GM23338 (cell line): ENCODE measurements at regions not wholly inside any gene's neighbourhood (a gene's known extent, or its start where the extent isn't known, plus 50 kb on each side); places are given as distances from the start of the nearest gene placed in this dataset.

Source experiments
- ATAC-seq: fragments of 200-7000 bp; cut with Tn5 transposase; 3 replicates; pipeline ENCODE4 v1.9.1; 2020
- DNase-seq: peaks from one replicate; pipeline ENCODE4 v3.0.0-alpha.2; 2015; ENCODE audit warnings: low spot score
- H2AFZ ChIP-seq: fragments of 200-600 bp; sonication (generic); 2 replicates; pipeline ENCODE4 v1.8.0; 2016; ENCODE audit warnings: antibody characterized with exemption, mild to moderate bottlenecking, moderate library complexity
- H3F3A ChIP-seq: fragments of 200-600 bp; sonication (generic); replicated peaks from 2 replicates; pipeline ENCODE4 v1.8.0; 2017; ENCODE audit warnings: antibody characterized with exemption, mixed run types, low read depth
- H3K27ac ChIP-seq: fragments of 200-600 bp; sonication (generic); 2 replicates; pipeline ENCODE4 v1.6.1; 2016; ENCODE audit warnings: low read depth
- H3K27me3 ChIP-seq: fragments of 200-600 bp; sonication (generic); 2 replicates; pipeline ENCODE4 v1.8.0; 2016; ENCODE audit warnings: mild to moderate bottlenecking, mixed run types, moderate library complexity; ENCODE audit not compliant: insufficient read depth
- H3K36me3 ChIP-seq: fragments of 200-600 bp; sonication (generic); 2 replicates; pipeline ENCODE4 v1.8.0; 2016; ENCODE audit warnings: mild to moderate bottlenecking; ENCODE audit not compliant: insufficient read depth
- H3K4me1 ChIP-seq: fragments of 200-600 bp; sonication (generic); 2 replicates; pipeline ENCODE4 v1.8.0; 2016; ENCODE audit warnings: mild to moderate bottlenecking, moderate library complexity; ENCODE audit not compliant: insufficient read depth
- H3K4me2 ChIP-seq: fragments of 200-600 bp; sonication (generic); 2 replicates; pipeline ENCODE4 v1.7.1; 2017; ENCODE audit warnings: mixed run types
- H3K4me3 ChIP-seq: fragments of 200-600 bp; sonication (generic); 2 replicates; pipeline ENCODE4 v1.6.1; 2016; ENCODE audit warnings: mixed run types
- H3K79me2 ChIP-seq: fragments of 200-600 bp; sonication (generic); replicated peaks from 2 replicates; pipeline ENCODE4 v1.8.0; 2017; ENCODE audit warnings: mild to moderate bottlenecking; ENCODE audit not compliant: insufficient read depth
- H3K9me2 ChIP-seq: fragments of 200-600 bp; sonication (generic); 2 replicates; pipeline ENCODE4 v1.8.0; 2017; ENCODE audit not compliant: insufficient read depth
- H4K20me1 ChIP-seq: fragments of 200-600 bp; sonication (generic); replicated peaks from 2 replicates; pipeline ENCODE4 v1.8.0; 2017; ENCODE audit warnings: mild to moderate bottlenecking; ENCODE audit not compliant: insufficient read depth
- H3K27ac Mint-ChIP-seq: 2 replicates; pipeline ENCODE4 v1.8.0; 2020; ENCODE audit warnings: inconsistent platforms, mild to moderate bottlenecking, moderate library complexity, mixed read lengths
- H3K27me3 Mint-ChIP-seq: 3 replicates; pipeline ENCODE4 v1.8.0; 2022; ENCODE audit warnings: low read depth, mild to moderate bottlenecking, moderate library complexity, mixed read lengths, inconsistent platforms; ENCODE audit not compliant: insufficient read depth, poor library complexity
- H3K36me3 Mint-ChIP-seq: 3 replicates; pipeline ENCODE4 v1.8.0; 2021; ENCODE audit warnings: low read depth, mild to moderate bottlenecking, inconsistent platforms, moderate library complexity, mixed read lengths
- H3K4me1 Mint-ChIP-seq: 3 replicates; pipeline ENCODE4 v1.8.0; 2020; ENCODE audit warnings: mild to moderate bottlenecking, inconsistent platforms, mixed read lengths
- H3K4me3 Mint-ChIP-seq: 3 replicates; pipeline ENCODE4 v1.8.0; 2021; ENCODE audit warnings: moderate library complexity, mild to moderate bottlenecking, inconsistent platforms, mixed read lengths
- H3K9me3 Mint-ChIP-seq: 3 replicates; pipeline ENCODE4 v1.8.0; 2020; ENCODE audit warnings: moderate library complexity, mild to moderate bottlenecking, inconsistent platforms, mixed read lengths
- CREB1 ChIP-seq: fragments of 250-450 bp; sonication (Bioruptor Pico); IDR thresholded peaks from 2 replicates; pipeline ENCODE4 v1.5.0; 2020; ENCODE audit warnings: low read depth, mild to moderate bottlenecking, moderate library complexity
- EZH2 ChIP-seq: fragments of 200-600 bp; sonication (generic); IDR thresholded peaks from one replicate; pipeline ENCODE4 v1.8.0; 2017; ENCODE audit warnings: antibody characterized with exemption, mild to moderate bottlenecking, low read depth; ENCODE audit not compliant: unreplicated experiment
- EZH2phosphoT487 ChIP-seq: fragments of 200-600 bp; sonication (generic); IDR thresholded peaks from one replicate; pipeline ENCODE4 v1.8.1; 2018; ENCODE audit warnings: antibody characterized with exemption; ENCODE audit not compliant: unreplicated experiment
- JUNB ChIP-seq: IDR thresholded peaks from one replicate; pipeline ENCODE4 v1.6.1; 2016; ENCODE audit warnings: antibody characterized with exemption; ENCODE audit not compliant: unreplicated experiment
- NANOG ChIP-seq: IDR thresholded peaks from 2 replicates; pipeline ENCODE4 v1.6.1; 2016; ENCODE audit warnings: antibody characterized with exemption, borderline replicate concordance
- STAT1 ChIP-seq: IDR thresholded peaks from one replicate; pipeline ENCODE4 v1.6.1; 2016; ENCODE audit warnings: antibody characterized with exemption; ENCODE audit not compliant: unreplicated experiment
- ZNF331 ChIP-seq: fragments of 250-450 bp; sonication (Bioruptor Pico); IDR thresholded peaks from 2 replicates; pipeline ENCODE4 v1.5.0; 2020; ENCODE audit warnings: low read depth, mild to moderate bottlenecking, moderate library complexity
- TF ChIP-seq, protein P1 (sequence below): IDR thresholded peaks from 2 replicates; pipeline ENCODE4 v1.6.1; 2016; ENCODE audit warnings: antibody characterized with exemption
- TF ChIP-seq, protein P2 (sequence below): IDR thresholded peaks from one replicate; pipeline ENCODE4 v1.6.1; 2018; ENCODE audit warnings: antibody characterized with exemption; ENCODE audit not compliant: unreplicated experiment

DNA sequence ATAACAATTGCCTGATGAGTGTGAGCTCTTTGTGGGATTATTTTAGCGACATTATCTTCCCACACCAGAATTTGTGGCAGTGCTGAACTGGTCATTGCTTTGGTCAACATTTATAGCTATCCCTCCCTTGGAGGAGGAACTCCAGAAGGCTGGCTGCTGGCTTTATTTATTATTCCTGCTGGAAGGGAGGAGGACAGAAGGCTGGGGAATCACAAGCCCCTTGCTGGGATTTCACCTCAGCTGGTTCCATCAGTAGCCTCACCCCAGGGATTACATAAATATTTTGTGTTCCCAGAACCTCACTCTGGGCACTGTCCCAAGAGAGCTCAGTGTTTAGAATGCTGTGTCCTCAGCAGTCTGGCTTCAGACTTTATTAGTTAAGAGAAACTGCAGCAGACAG, 102.8 kb upstream of the C1orf21 start (continued):
- no peak for TF ChIP-seq EZH2

DNA sequence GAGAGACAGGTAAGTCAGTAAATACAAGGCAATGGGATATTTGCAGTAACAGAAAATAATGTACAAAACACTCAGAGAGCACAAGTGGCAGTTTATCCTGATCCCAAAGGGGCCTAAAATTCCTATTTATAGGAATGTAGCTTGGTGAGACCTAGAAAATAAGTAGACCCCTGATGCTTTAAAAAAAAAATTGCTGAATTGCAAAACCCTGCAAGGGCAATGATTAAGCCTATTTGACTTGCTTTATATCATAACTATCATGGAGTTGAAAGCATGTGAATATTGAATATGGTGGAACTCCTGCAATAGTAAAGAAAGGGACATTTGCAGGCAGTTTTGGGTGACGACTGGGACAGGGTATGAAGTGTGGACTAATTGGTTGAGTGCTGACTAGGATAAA, 101.9 kb upstream of the C1orf21 start:
- Histone ChIP-seq H2AFZ (no peak overlapping the region), H3K4me3 (no peak overlapping the region), H3F3A (no peaks in the 10 kb centered on the region), H3K36me3 (no peaks in the 10 kb centered on the region), H3K4me1 (no peaks in the 10 kb centered on the region), H3K79me2 (no peaks in the 10 kb centered on the region), H3K9me2 (no peaks in the 10 kb centered on the region; the same call in 1 of the 2 replicates), H4K20me1 (no peaks in the 10 kb centered on the region), H3K27me3 (no peaks in the 10 kb centered on the region), H3K27ac (no peak overlapping the region), H3K4me2 (no peak overlapping the region)
- Mint-ChIP-seq H3K36me3 (peaks cover 15% of the 10 kb centered on the region), H3K27ac (no peak overlapping the region), H3K27me3 (peaks cover 3% of the 10 kb centered on the region), H3K9me3 (peaks cover 29% of the 10 kb centered on the region), H3K4me1 (no peaks in the 10 kb centered on the region; the same call in 2 of the 3 replicates), H3K4me3 (no peak overlapping the region)
- no peak for DNase-seq
- TF ChIP-seq STAT1 (no peak), ZNF331 (CRISPR knock-in tag) (no peak), JUNB (no peak), EZH2phosphoT487 (no peak), NANOG (no peak), CREB1 (no peak), EZH2 (no peak)
- TF ChIP-seq, protein P1, sequence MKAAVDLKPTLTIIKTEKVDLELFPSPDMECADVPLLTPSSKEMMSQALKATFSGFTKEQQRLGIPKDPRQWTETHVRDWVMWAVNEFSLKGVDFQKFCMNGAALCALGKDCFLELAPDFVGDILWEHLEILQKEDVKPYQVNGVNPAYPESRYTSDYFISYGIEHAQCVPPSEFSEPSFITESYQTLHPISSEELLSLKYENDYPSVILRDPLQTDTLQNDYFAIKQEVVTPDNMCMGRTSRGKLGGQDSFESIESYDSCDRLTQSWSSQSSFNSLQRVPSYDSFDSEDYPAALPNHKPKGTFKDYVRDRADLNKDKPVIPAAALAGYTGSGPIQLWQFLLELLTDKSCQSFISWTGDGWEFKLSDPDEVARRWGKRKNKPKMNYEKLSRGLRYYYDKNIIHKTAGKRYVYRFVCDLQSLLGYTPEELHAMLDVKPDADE: no peak
- TF ChIP-seq, protein P2, sequence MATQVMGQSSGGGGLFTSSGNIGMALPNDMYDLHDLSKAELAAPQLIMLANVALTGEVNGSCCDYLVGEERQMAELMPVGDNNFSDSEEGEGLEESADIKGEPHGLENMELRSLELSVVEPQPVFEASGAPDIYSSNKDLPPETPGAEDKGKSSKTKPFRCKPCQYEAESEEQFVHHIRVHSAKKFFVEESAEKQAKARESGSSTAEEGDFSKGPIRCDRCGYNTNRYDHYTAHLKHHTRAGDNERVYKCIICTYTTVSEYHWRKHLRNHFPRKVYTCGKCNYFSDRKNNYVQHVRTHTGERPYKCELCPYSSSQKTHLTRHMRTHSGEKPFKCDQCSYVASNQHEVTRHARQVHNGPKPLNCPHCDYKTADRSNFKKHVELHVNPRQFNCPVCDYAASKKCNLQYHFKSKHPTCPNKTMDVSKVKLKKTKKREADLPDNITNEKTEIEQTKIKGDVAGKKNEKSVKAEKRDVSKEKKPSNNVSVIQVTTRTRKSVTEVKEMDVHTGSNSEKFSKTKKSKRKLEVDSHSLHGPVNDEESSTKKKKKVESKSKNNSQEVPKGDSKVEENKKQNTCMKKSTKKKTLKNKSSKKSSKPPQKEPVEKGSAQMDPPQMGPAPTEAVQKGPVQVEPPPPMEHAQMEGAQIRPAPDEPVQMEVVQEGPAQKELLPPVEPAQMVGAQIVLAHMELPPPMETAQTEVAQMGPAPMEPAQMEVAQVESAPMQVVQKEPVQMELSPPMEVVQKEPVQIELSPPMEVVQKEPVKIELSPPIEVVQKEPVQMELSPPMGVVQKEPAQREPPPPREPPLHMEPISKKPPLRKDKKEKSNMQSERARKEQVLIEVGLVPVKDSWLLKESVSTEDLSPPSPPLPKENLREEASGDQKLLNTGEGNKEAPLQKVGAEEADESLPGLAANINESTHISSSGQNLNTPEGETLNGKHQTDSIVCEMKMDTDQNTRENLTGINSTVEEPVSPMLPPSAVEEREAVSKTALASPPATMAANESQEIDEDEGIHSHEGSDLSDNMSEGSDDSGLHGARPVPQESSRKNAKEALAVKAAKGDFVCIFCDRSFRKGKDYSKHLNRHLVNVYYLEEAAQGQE: no peak
- ATAC-seq: no peak

DNA sequence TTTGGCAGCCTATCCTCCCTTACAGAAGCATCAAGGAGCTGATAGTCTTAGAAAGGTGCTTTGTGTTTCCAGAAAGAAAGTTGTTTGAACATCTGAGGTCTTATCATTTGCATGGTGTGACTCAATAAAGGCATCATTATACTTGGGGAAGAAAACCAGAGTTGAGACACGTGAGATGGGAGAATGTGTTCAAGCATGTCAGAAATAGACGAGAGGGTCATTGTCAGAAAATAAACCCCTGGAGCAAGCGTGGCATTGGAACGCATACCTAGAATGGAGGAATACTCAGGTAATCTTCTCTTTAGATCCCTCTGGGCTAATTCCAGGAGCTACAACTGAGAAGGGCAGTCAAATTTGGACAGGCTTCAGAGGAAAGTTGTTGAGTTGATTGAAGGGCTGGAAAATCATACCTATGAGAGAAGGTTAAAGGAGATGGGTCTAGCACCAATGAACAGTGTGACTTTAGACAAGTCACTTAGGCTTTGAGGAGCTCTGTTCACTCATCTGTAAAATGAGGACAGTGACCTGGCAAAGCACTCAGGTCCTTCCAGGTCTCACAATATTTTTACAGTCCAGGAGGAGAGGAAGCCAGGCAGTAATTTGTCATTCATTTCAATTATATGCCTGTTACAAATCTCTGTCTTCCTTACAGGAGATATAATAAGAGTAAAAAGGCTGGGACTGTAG, 101.3 kb upstream of the C1orf21 start:
- Mint-ChIP-seq H3K4me3 (no peak overlapping the region), H3K4me1 (no peaks in the 10 kb centered on the region; the same call in 2 of the 3 replicates), H3K9me3 (peaks cover 36% of the 10 kb centered on the region), H3K36me3 (peaks cover 22% of the 10 kb centered on the region), H3K27ac (no peak overlapping the region), H3K27me3 (peaks cover 3% of the 10 kb centered on the region)
- no peak overlapping the region for H2AFZ ChIP-seq
- TF ChIP-seq EZH2phosphoT487: no peak
- H3K36me3 ChIP-seq: no peaks in the 10 kb centered on the region
- no peaks in the 10 kb centered on the region; the same call in 1 of the 2 replicates for H3K9me2 ChIP-seq
- H3K4me2 ChIP-seq: no peak overlapping the region
- no peaks in the 10 kb centered on the region for H4K20me1 ChIP-seq
- no peaks in the 10 kb centered on the region for H3F3A ChIP-seq
- no peak for ATAC-seq
- H3K79me2 ChIP-seq: no peaks in the 10 kb centered on the region
- H3K27me3 ChIP-seq: no peaks in the 10 kb centered on the region
- no peak overlapping the region for H3K4me3 ChIP-seq
- no peaks in the 10 kb centered on the region for H3K4me1 ChIP-seq
- no peak for DNase-seq
- H3K27ac ChIP-seq: no peak overlapping the region
